GM18505 (cell line): ENCODE measurements at regions not wholly inside any gene's neighbourhood (a gene's known extent, or its start where the extent isn't known, plus 50 kb on each side); places are given as distances from the start of the nearest gene placed in this dataset.

ENCODE experiments used
- ATAC-seq: cut with Tn5 transposase; IDR thresholded peaks from one replicate; pipeline ENCODE4 v1.9.1; 2021; ENCODE audit not compliant: unreplicated experiment
- POLR2A ChIP-seq: IDR thresholded peaks from 4 replicates; pipeline ENCODE4 v1.6.1; 2011; ENCODE audit warnings: borderline replicate concordance; ENCODE audit not compliant: insufficient read depth, insufficient read length; ENCODE audit errors: extremely low read depth

DNA sequence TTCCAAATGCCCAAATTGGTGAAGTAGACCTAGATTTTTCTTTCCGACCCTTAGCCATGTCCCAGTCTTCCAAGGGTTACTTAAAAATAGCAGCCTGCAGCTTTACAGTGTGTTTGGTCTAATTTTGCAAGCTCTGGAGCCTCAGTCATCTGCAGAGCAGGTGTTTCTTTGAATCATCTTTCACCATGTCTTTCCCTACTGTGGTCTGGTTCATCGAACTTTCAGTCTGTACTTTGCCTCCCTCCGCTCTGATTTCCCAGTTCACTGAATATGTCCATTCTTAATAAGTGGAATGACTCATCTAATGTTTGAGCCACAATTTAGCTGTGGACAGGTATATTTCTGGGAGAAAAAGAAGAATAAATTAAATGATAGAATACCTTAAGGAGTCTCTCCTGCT lies 1060.7 kb downstream of the EFNA5 start:
- ATAC-seq: no peak
- TF ChIP-seq POLR2A: no peak

DNA sequence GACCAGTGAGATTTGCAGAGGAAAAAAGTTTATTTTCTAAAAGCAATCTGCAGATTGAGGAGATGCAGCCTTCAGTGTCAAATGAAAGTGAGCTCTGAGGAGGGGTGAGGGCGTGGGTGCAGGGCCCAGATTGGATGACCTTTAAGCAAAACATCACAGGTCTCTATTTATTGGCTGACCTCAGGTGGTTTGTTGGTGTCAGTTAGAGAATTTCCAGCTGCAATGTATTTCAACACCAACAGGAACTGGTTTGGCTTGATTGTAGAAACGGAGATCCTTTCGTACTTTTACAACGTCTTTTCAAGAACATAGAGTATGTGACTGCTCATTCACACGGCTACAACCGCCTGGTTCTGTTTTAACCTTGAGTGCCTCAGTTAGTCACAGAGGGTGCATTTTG lies 1069.1 kb downstream of the EFNA5 start:
- TF ChIP-seq POLR2A: no peak
- no peak for ATAC-seq

DNA sequence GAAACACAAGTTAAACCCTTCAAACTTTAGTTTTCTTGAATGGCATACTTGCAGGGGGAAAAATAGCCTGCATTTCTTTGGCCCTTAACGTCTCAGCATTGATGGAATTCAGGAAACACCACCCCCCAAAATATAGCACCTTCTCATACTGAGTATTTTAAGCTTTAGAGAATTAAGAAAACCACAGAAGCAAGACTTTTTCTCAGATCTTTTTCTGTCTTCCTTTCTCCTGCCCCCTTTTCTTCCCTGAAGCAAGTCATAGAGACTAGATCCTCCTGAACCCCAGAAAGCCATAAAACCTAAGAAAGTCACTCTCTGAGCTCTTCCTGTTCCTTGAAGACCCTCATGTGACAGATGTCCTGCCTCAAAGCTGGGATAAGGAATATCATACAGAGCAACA lies 1069.9 kb downstream of the EFNA5 start:
- no peak for TF ChIP-seq POLR2A
- no peak for ATAC-seq

DNA sequence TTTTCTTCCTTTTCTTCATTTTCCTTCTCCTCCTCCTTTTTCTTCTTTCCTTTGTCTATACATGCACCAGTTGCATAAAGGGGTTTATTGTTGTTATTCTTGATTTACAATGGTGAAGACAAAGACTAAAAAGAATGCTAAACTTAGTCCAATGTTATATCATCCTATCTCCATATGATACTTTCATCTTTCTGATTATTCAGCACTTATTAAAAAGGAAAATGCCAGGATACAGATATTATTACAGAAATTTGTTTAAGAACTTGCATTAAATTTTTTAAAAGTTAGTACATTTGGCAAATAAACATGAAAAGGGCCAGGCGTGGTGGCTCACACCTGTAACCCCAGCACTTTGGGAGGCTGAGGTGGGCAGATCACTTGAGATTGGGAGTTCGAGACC lies 1074.9 kb downstream of the EFNA5 start:
- no peak for ATAC-seq
- no peak for TF ChIP-seq POLR2A

DNA sequence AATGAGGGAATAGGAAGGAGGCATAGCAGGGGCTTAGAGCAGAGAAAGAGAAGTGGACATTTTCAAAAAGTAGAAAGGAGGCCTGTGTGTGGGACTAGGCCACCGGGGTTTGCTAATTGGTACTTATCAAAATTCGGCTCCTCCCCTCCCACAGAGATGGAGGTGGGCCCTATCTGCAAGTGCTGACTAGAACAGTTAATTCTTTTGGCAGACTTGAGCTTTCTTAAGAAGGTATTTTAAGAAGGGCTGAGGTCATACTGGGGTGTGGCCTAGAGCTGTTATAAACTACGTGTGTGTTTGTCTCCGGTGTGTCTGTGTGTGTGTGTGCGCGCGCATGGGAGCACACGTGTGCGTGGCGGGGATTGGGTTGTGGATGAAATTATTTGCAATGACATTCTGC lies 1086.5 kb downstream of the EFNA5 start:
- no peak for TF ChIP-seq POLR2A
- ATAC-seq: no peak

DNA sequence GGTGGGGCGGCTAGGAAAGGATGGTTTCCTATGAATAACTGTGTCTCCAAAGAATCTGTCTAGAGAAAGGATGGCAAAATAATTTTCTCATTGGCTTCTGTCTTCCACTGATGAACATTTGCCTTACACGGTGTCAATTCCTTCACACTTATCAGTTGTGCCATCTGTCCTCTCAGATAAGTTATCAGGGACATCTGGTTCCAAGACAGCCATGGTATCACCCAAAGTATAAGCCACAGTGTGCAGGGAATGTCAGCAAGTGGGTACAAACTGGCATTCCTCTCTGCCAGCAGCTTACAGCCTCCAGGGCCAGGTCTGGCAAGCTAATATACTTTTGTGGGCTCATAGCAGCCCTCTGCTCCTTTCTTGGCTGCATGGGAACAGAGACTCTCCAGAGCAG lies 1092.0 kb downstream of the EFNA5 start:
- TF ChIP-seq POLR2A: no peak
- no peak for ATAC-seq

DNA sequence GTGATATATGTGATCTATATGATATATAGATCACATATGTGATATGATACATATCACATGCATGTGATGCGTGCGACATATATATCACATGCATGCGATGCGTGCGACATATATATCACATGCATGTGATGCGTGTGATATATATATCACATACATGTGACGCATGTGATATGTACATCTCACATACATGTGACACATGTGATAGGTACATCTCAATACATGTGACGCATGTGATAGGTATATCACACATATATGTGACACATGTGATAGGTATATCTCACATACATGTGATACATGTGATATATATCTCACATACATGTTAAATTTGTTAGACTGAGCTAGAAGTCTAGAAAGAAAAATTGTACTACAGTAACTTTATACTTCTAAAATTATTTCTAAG lies 1095.9 kb downstream of the EFNA5 start:
- ATAC-seq: no peak
- no peak for TF ChIP-seq POLR2A

DNA sequence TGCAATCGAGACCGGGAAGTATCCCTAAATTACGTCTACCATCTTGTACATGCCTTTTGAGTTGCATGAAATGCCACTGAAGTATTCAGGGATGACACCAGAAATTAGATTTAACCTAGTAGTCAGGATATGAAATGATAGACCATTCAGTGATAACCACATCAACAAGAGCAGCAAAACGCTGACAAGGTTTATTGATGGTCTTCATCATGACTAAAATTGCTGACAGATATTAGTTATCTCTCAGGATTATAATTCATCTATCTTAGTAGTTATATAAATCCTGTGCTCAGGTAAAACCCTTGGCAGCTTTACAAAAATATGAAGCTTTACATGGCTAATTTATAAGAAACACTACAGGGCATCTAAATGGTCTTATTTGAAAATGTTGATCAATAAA lies 1104.7 kb downstream of the EFNA5 start:
- no peak for ATAC-seq
- TF ChIP-seq POLR2A: no peak

DNA sequence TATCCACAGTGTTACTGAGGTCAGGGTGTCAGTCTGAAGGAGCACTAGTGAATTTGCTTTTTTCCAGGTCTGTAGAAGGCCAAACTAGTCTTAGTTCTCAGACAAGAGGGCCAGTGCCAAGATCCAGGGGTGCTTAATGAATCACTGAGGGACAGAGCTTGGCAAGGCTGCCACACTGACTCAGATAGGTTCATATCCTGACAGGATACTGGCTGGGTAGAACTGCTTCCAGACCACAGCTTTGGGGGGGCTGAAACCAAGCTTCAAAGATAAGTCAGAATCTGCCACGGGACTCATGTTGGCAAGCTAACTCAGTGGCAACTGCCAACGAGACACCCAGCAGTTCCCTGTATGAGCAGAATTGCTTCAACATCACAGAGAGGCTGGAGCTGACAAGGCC lies 1125.4 kb downstream of the EFNA5 start:
- no peak for ATAC-seq
- TF ChIP-seq POLR2A: no peak

DNA sequence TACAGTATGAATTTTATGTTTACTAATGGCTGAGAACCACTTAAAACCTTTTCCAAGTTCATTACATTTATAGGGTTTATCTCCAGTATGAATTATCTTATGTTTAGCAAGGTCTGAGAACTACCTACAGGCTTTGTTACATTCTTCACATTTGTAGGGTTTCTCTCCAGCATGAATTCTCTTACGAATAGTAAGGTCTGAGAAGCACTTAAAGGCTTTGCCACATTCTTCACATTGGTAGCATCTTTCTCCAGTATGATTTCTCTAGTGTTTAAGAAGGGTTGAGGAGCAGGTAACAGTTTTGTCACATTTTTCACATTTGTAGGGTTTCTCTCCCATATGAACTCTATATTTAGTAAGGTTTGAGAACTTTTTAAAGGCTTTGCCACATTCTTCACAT lies 1127.4 kb downstream of the EFNA5 start:
- TF ChIP-seq POLR2A: no peak
- ATAC-seq: no peak

DNA sequence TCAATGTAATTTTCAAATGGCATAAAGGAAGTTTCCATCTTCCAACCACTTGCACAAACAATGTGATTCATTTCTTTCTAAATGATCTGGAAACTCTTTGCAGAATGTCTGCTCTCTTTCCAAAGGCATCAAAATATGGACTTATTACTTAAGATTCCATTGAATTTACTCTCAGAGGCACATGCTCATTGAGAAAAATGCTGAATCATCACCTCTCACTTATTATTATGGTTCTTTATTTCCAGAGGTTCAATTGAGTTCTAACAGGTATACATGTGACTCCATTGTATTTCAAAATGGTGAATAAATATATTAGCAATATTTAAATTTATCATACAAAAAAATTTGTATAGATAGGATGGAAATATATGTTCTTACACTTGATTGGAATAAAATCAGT lies 1140.6 kb downstream of the EFNA5 start:
- no peak for ATAC-seq
- no peak for TF ChIP-seq POLR2A

DNA sequence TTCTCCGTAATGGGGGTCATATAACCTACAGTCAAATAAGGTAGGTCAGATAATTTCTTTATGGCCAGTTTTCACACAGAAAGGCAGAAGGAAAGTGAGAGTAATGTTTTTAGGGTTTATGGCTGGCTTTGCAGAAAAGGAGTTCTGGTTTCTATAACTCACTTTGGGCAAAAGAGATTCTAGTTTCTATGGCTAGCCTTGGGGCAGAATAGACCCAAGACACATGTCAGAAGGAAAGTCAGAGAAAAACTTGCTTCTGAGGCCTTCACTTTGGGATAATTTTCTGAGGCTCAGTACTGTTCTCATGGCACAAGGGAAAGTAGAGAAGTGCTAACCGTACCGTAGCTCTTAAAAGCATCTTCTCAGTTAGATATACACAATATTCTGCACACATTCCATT lies 1145.3 kb downstream of the EFNA5 start:
- no peak for TF ChIP-seq POLR2A
- ATAC-seq: no peak

DNA sequence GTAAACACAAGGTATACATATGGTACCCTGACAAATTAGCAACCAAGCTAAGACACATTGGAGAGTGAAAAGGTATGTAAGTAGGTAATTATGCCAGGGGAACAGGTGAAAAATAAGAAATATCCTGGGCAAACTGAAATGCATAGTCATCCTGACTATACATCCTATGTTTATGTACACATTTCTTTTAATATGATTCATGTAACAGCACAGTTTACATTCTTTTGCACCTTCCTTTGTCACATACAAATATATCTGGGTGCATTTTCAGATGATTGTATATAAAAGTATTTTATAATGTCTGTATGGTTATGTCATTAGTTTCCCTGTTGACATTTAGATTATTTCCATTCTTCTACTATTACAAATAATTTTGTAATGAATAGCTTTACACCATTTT lies 1146.9 kb downstream of the EFNA5 start:
- TF ChIP-seq POLR2A: no peak
- no peak for ATAC-seq

DNA sequence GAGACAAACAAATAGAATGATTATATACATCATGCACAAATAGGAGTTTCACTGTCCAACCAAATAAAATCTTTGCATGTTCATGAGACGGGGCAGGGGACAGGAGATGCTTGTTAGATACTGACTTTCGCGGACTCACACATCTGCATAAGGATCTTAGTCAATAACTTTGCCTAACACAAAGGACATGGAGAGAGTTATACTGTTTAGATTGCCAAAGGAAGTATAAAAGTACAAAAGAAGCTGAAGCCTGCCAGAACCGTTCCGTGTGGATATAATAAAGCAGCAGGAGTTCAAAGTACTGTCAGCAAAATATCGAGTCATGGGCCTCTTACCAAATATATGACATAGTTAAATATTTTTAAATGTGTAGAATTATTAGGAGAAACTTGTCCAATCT lies 1148.4 kb downstream of the EFNA5 start:
- TF ChIP-seq POLR2A: no peak
- no peak for ATAC-seq

DNA sequence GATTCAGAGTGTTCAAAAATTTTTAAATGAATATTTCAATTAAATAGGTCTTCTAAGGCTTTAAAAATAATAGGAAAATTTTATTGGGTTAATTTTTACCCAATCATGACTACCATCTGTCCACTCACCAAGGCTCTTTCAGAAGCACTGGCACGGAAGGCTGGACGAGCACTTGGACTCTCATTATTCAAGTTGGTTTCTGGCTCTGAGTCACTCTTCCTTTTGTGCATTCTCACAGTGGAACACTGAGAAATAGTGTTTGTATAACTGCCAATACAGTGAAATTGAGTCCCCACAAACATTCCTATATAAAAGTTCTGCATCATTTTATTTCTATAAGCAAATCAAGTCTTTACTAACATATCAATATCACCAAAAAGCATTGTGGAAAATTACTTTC lies 1149.0 kb downstream of the EFNA5 start:
- no peak for TF ChIP-seq POLR2A
- no peak for ATAC-seq

DNA sequence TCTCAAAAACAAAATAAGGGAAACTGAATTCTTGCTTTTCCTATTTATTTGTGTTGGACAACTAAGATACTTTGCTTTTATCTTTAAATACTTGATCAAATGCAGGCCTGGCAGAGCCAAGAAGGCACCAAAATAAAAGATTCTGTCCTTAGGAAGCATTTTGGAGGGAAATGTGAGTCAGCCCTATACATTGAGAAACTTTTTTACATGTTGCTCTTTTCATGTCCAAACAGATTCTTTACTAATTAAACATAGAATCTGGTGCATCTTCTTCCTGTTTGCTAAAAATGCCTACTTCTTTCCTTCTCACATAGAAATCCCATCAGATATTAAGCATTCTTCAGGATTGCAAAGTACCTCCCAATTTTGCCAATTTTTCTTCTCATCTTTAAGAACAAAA lies 1160.4 kb downstream of the EFNA5 start:
- no peak for TF ChIP-seq POLR2A
- ATAC-seq: no peak

DNA sequence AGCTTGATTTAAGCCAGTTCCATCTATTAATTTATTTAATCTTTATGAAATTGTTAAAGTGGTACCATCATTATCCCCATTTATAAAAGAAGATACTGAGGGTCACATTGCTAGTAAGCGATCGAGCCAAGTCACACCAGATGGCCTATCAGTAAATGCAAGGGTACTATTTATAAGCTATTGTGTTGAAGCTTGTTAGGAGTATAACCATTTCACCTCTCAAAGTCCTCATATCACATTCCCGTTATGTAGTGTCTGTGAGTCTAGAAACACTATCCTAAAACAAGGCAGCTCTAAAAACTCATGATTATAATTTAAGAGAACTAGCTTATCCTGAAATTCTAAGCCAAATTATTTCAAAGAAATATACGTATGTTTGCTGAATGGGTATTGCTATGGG lies 1161.8 kb downstream of the EFNA5 start:
- no peak for ATAC-seq
- no peak for TF ChIP-seq POLR2A

DNA sequence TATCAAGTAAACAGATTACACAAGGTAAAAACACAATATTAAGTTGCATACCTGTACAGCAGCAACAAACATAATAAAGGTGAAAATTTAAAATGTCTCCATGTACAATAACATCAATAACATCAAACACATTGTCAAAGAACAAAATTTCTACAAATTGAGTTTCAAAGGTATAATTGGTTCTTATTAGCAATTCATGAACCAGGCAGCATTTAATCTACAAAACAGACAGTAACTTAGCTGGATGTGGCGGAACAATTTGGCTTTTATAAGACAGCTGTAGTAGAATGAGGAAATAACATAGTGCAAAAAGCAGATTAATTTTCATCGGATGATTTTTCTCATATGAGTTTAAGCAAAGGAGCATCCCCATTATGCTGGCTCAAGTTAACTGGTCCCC lies 1176.8 kb downstream of the EFNA5 start:
- ATAC-seq: no peak
- no peak for TF ChIP-seq POLR2A
